Endodermal cell (in vitro differentiated cells): ENCODE measurements at regions not wholly inside any gene's neighbourhood (a gene's known extent, or its start where the extent isn't known, plus 50 kb on each side); places are given as distances from the start of the nearest gene placed in this dataset.

ENCODE experiments used
- DNase-seq: peaks from one replicate; pipeline ENCODE4 v3.0.0-alpha.2; 2017
- H3K27ac ChIP-seq: 2 replicates; pipeline ENCODE4 v1.5.1; 2013; ENCODE audit warnings: mild to moderate bottlenecking, low read depth, low read length, moderate library complexity
- H3K27me3 ChIP-seq: 2 replicates; pipeline ENCODE4 v1.6.1; 2013; ENCODE audit warnings: mild to moderate bottlenecking, low read length, moderate library complexity; ENCODE audit not compliant: insufficient read depth, control insufficient read depth, poor library complexity, severe bottlenecking
- H3K36me3 ChIP-seq: 2 replicates; pipeline ENCODE4 v1.7.0; 2013; ENCODE audit warnings: mild to moderate bottlenecking, low read length, moderate library complexity; ENCODE audit not compliant: control insufficient read depth, insufficient read depth
- H3K4me1 ChIP-seq: one replicate; pipeline ENCODE4 v1.7.0; 2013; ENCODE audit warnings: low read length; ENCODE audit not compliant: control insufficient read depth, insufficient read depth
- H3K4me3 ChIP-seq: 2 replicates; pipeline ENCODE4 v1.5.1; 2013; ENCODE audit warnings: mild to moderate bottlenecking, low read length, moderate library complexity
- H3K9ac ChIP-seq: 2 replicates; pipeline ENCODE4 v1.6.1; 2013; ENCODE audit warnings: mild to moderate bottlenecking, low read length, moderate library complexity; ENCODE audit not compliant: poor library complexity, severe bottlenecking; ENCODE audit errors: extremely low read depth
- H3K9me3 ChIP-seq: 2 replicates; pipeline ENCODE4 v1.6.1; 2013; ENCODE audit warnings: mild to moderate bottlenecking, low read length, moderate library complexity; ENCODE audit not compliant: control insufficient read depth
- H3K27ac Mint-ChIP-seq: 2 replicates; pipeline ENCODE4 v1.8.0; 2020; ENCODE audit warnings: mixed read lengths
- H3K27me3 Mint-ChIP-seq: 2 replicates; pipeline ENCODE4 v1.8.0; 2021; ENCODE audit warnings: mild to moderate bottlenecking, mixed read lengths; ENCODE audit not compliant: insufficient read depth
- H3K36me3 Mint-ChIP-seq: 2 replicates; pipeline ENCODE4 v1.8.0; 2020; ENCODE audit warnings: low read depth, mixed read lengths
- H3K4me1 Mint-ChIP-seq: 2 replicates; pipeline ENCODE4 v1.8.0; 2020; ENCODE audit warnings: mixed read lengths
- H3K4me3 Mint-ChIP-seq: 2 replicates; pipeline ENCODE4 v1.8.0; 2020; ENCODE audit warnings: mild to moderate bottlenecking, moderate library complexity, mixed read lengths
- H3K9me3 Mint-ChIP-seq: 2 replicates; pipeline ENCODE4 v1.8.0; 2020; ENCODE audit warnings: mild to moderate bottlenecking, mixed read lengths
- WGBS, 2 experiments: methylation state at CpG; one replicate each; pipeline versions ENCODE4 v1.1.5 to v1.1.7; 2013; ENCODE audit warnings: missing lambda C conversion rate in 2 of 2, mixed read lengths in 1 of 2; ENCODE audit not compliant: insufficient coverage in 1 of 2, insufficient read length in 1 of 2; 5-methylcytosine and 5-hydroxymethylcytosine counted together
- TF ChIP-seq, protein P1 (sequence below): fragments of 200-600 bp; sonication (generic); conservative IDR thresholded peaks from 2 replicates; pipeline ENCODE4 v1.5.0; 2021; ENCODE audit warnings: antibody characterized with exemption, mild to moderate bottlenecking

DNA sequence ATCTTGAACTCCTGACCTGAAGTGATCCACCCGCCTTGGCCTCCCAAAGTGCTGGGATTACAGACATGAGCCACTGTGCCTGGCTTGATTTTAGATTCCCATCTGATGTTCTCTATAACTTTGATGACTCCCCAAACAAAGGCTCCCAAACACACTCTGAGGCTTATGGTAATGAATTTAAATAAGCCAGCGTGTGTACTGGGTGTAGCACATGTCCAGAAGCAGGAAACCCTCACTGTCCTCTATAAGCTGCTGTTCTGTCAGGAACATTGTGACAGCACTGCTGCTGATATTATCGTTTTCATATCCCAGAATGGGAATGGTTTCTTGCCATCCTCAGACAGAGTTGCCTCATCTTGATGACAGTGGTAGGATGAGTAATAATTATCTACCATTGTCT, 54.1 kb upstream of the SALL4 start:
- peaks cover 4% of the 10 kb centered on the region for H3K4me1 ChIP-seq
- H3K36me3 Mint-ChIP-seq: no peaks in the 10 kb centered on the region
- DNase-seq: no peak
- H3K27ac ChIP-seq: no peak overlapping the region
- H3K4me1 Mint-ChIP-seq: peaks cover 8% of the 10 kb centered on the region
- no peaks in the 10 kb centered on the region for H3K27me3 ChIP-seq
- 91 to 100% methylated on average over 2 to 3 of the region's 3 CpGs for WGBS, 2 experiments
- no peak overlapping the region for H3K27ac Mint-ChIP-seq
- TF ChIP-seq, protein P1, sequence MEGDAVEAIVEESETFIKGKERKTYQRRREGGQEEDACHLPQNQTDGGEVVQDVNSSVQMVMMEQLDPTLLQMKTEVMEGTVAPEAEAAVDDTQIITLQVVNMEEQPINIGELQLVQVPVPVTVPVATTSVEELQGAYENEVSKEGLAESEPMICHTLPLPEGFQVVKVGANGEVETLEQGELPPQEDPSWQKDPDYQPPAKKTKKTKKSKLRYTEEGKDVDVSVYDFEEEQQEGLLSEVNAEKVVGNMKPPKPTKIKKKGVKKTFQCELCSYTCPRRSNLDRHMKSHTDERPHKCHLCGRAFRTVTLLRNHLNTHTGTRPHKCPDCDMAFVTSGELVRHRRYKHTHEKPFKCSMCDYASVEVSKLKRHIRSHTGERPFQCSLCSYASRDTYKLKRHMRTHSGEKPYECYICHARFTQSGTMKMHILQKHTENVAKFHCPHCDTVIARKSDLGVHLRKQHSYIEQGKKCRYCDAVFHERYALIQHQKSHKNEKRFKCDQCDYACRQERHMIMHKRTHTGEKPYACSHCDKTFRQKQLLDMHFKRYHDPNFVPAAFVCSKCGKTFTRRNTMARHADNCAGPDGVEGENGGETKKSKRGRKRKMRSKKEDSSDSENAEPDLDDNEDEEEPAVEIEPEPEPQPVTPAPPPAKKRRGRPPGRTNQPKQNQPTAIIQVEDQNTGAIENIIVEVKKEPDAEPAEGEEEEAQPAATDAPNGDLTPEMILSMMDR: no peak
- H3K9ac ChIP-seq: no peak overlapping the region
- no peak overlapping the region for H3K4me3 Mint-ChIP-seq
- no peaks in the 10 kb centered on the region for H3K9me3 ChIP-seq
- H3K36me3 ChIP-seq: no peaks in the 10 kb centered on the region
- H3K4me3 ChIP-seq: no peak overlapping the region
- no peaks in the 10 kb centered on the region for H3K27me3 Mint-ChIP-seq
- no peaks in the 10 kb centered on the region for H3K9me3 Mint-ChIP-seq

DNA sequence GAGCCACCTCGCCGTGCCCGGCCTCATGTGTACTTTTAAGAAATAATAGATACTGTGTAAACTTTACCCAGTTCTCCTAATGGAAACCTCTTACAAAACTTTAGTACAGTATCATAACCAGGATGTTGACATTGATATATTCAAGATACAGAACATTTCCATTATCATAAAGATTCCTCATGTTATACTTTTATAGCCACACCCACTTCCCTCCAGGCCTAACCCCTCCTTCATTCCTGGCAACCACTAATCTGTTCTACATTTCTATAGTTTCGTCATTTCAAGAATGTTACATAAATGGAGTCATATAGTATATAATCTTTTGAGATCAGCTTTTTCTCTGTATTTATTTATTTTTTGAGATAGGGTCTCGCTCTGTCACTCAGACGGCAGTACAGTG, 52.6 kb upstream of the SALL4 start:
- no peaks in the 10 kb centered on the region for H3K9me3 ChIP-seq
- H3K9me3 Mint-ChIP-seq: no peaks in the 10 kb centered on the region
- no peak overlapping the region for H3K4me3 Mint-ChIP-seq
- H3K27ac Mint-ChIP-seq: no peak overlapping the region
- no peak overlapping the region for H3K27ac ChIP-seq
- no peaks in the 10 kb centered on the region for H3K27me3 ChIP-seq
- H3K4me1 ChIP-seq: peaks cover 3% of the 10 kb centered on the region
- TF ChIP-seq, protein P1: no peak
- no peak overlapping the region for H3K4me3 ChIP-seq
- 91% methylated on average over 3 of the region's 6 CpGs; no CpG with 5 or more reads in 1 of the 2 experiments for WGBS, 2 experiments
- no peaks in the 10 kb centered on the region for H3K36me3 ChIP-seq
- no peak overlapping the region for H3K9ac ChIP-seq
- peaks cover 3% of the 10 kb centered on the region for H3K4me1 Mint-ChIP-seq
- no peak for DNase-seq
- no peaks in the 10 kb centered on the region for H3K27me3 Mint-ChIP-seq
- no peaks in the 10 kb centered on the region for H3K36me3 Mint-ChIP-seq
